AG20443 (cell line): ENCODE measurements at regions not wholly inside any gene's neighbourhood (a gene's known extent, or its start where the extent isn't known, plus 50 kb on each side); places are given as distances from the start of the nearest gene placed in this dataset.

Experiments
- DNase-seq: peaks from one replicate; pipeline ENCODE4 v3.0.0; 2012; ENCODE audit warnings: low spot score, mixed read lengths

DNA sequence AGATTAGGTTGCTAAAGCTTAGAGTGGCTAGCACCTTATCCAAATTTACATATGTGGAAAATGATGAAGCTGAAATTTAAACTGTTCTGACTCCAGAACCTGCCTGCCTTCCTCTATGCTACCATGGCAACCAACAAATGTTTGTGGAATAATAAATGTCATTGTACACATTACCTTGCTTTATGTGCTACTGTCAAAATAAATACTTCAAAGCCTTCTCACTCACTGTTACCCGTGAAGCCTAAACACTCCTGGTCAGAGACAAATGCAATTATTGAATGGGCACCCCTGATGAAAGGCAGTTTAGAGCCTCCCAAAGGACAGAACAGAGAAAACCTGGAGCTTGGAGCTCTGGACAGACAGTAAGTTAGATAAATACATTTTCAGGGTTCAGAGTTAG, 158.6 kb downstream of the FAM114A2 start:
- no peak for DNase-seq

DNA sequence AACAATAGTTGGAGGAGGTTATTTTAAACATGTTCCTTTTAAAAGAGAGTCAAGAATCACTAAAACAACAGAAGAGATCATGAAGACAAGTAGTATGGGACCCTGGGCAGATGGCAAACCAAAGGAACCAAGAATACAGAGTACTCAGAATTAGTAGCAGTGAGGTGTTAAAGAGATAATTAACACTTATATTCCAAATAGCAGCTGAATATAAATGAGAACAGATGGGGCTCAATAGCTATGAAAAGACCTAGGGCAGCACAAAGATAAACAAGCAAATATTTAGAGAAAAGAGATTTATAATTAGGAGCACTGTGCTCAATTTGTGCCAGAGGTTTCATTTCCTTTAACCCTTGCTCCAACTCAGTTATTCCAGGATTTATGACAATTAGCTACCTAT, 159.1 kb downstream of the FAM114A2 start:
- no peak for DNase-seq

DNA sequence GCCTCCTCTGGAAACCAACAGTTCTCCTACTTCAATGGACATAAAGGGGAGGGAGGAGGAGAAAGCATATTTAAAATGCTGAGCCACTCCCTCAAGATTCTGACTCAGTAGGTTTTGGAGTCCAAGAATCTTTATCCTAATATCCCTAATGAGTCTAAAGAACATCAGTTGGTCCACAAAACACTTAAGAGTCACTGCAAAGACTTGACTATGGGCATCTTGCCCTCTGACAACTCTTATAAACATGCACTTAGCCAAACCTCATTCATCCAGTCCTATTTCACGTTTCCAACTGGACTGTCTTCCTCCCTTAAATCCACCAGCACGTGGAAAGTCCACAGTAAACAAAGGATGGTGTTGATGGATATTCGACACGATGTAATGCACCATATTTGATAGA, 172.5 kb downstream of the FAM114A2 start:
- peak; percentile 17 for DNase-seq

DNA sequence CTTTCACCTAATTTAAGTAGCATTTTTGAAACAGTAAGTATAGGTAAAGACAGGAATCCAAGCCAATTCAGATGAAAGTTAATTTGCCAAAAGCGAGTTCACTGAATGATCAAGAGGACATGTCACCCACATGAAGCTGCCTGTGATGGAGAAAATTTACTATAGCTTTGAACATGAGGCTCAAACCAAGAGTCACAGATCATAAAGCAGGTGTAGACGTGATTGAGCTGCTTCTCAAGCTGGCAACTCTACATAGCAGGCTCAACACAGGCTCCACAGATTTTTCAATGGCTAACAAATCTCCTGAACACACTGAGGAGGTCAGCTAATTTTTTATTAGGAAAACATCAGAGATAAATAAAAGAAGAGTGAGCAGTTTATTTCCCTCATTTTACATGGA, 173.7 kb downstream of the FAM114A2 start:
- DNase-seq: no peak

DNA sequence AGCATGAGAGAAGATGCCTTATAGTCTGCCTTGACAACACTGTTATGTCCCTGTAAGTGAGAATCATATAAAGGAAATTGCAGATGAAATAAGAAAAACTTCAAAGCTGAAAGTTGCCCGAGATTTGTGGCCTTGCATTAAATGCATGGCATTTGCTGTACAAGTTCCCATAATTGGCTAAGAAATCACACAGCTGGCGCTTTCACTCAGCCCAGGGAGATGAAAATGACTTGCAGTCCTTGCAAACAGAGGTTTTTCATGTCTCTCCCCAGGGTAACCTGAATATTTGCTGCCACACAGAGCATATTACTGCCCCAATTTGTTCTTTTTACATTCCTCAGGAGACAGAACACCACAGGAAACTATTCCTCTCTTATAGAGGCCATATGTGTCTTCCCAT, 174.8 kb downstream of the FAM114A2 start:
- DNase-seq: no peak
